ENCODE measurements at regions not wholly inside any gene's neighbourhood (a gene's known extent, or its start where the extent isn't known, plus 50 kb on each side); places are given as distances from the start of the nearest gene placed in this dataset.

DNA sequence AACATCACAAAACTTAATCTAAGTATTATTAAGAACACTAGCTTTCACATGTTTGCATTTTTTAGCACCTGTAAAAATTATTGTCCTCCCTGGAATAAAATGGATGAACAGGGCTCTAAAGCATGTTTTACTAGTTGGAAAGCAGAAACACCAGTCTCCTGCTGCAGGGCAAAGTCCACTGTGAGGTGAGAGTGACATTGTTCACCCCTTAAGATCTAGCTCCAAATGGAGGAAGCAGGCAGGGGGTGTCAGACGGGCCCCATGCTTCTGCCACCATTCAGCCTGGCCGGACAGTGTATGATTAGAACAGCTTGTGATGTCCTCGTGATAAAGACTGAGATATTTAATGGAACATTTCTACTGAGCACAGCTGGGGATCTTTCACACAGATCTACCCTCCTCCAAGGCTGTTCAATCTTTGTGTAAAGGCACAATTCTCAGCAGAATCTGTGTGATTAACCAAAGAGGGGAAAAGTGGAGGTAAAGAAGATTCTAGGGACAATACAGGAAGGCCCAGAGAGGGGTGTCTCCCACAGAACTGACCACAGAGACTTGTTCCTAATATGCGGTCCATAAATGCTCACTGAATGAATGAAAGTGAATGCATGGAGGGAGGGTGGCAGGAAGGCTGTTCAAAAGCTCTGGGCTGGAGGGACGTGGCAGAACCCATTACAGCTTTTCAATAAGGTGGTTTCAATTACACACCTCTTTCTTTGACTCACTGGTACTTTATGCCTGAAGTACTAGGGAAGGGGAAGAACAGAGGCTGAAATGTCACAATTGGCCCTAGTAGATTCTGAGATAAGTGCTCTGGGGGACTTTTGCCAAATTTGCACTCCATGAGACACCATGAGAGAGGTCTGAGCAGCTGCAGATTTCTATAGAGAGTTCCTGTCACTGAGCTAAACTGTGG is 239.1 kb upstream of the ARHGAP20 start:
- Histone ChIP-seq H3K36me3 (replicated peaks; ENCODE audit: control insufficient read depth, insufficient read depth, low read length) (no peaks in the 10 kb centered on the region), H3K4me3 (ENCODE audit: insufficient read depth, low read depth, low read length) (no peak overlapping the region), H3K27me3 (ENCODE audit: control insufficient read depth, insufficient read depth, low read length) (no peaks in the 10 kb centered on the region)
- DNase-seq: no peak

DNA sequence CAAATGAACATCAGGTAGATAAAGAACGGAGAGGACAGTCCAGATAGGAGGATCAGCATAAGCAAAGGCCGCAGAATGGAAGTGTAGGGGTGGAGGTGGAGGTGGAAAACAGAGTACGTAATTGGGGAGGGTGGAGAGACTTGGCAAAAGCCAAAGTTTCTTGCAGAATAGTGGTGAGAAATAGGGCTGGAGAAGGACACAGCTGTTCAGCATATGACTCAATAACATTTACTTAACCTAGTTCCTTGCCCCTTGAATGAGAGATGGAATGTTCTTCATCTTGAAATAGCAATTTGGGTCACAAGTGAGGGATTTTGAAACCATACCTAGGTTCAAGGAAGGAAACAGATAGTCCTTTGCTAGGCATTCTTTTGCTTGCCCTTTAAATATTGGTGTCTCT is 235.9 kb upstream of the ARHGAP20 start:
- Histone ChIP-seq H3K4me3 (ENCODE audit: insufficient read depth, low read depth, low read length) (no peak overlapping the region), H3K36me3 (replicated peaks; ENCODE audit: control insufficient read depth, insufficient read depth, low read length) (no peaks in the 10 kb centered on the region), H3K27me3 (ENCODE audit: control insufficient read depth, insufficient read depth, low read length) (no peaks in the 10 kb centered on the region)
- DNase-seq: no peak

DNA sequence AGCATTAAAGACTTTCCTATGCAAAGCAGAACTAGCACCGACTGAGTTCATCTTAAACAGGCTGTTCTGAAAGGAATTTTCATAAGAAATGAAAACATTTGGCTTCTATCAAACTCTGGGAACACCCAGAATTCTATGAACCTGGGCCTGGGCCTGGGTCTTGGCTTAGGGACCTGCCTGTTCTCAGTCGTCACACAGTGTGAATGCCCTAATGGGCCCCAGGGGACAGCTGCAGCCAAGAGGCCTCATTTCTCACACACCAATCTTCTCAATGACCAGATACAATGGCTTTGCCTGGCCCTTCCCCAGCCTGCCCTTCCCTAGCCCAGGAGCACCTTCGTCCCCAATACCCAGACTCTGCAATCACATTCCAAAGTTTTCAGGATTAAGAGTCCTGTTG is 234.9 kb upstream of the ARHGAP20 start:
- no peak overlapping the region for H3K4me3 ChIP-seq (ENCODE audit: insufficient read depth, low read depth, low read length)
- DNase-seq: no peak
- H3K36me3 ChIP-seq (replicated peaks; ENCODE audit: control insufficient read depth, insufficient read depth, low read length): no peaks in the 10 kb centered on the region
- H3K27me3 ChIP-seq (ENCODE audit: control insufficient read depth, insufficient read depth, low read length): no peaks in the 10 kb centered on the region

DNA sequence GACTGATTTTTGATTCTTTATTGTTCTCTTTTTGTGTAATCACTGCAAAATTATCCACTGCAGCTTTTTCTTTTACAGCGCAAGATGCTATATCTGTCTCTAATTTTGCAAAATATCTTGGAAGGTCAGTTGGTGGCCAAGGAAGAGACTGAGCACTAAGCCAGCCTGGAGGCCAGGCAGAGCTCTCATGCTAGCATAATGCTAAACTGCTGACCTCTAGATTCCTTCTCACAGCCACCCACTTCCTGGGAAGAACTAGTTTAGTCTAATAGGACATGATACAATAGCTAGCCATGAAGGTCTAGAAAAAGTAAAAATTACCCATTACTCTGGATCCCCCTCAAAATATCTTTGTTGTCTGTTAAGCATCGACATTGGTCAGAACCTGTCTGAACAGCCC is 227.2 kb upstream of the ARHGAP20 start:
- no peaks in the 10 kb centered on the region for H3K36me3 ChIP-seq (replicated peaks; ENCODE audit: control insufficient read depth, insufficient read depth, low read length)
- H3K4me3 ChIP-seq (ENCODE audit: insufficient read depth, low read depth, low read length): no peak overlapping the region
- no peaks in the 10 kb centered on the region for H3K27me3 ChIP-seq (ENCODE audit: control insufficient read depth, insufficient read depth, low read length)
- DNase-seq: no peak

DNA sequence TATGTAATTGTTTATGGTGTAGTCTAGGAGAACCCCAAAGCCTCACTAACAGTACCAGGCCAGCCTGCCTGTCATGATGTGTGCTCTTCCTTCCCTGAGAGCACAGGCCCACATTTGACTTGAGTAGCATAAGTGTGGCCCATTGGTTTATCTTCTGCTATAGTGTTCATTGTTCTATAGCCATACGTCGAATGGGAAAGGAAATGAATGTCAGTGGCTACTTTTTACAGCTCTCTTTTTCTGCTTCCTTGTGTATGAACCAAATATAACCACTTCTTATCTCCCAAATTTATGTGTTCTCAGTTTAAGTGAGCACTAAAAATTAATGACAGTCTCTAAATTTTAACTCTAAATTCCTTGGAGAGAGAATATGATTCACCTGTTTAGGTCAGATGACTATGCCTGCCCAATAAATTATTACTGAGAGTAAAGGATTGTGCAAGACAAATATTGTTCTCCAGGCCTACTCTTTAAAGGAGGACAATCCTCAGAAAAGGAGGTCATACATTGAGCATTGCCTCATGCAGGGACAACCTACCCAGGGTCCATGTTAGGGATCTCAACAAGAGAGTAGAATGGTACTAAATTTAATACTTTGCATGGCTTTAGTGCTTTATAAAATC is 222.9 kb upstream of the ARHGAP20 start:
- no peak for DNase-seq
- Histone ChIP-seq H3K36me3 (replicated peaks; ENCODE audit: control insufficient read depth, insufficient read depth, low read length) (no peaks in the 10 kb centered on the region), H3K4me3 (ENCODE audit: insufficient read depth, low read depth, low read length) (no peak overlapping the region), H3K27me3 (ENCODE audit: control insufficient read depth, insufficient read depth, low read length) (no peaks in the 10 kb centered on the region)

DNA sequence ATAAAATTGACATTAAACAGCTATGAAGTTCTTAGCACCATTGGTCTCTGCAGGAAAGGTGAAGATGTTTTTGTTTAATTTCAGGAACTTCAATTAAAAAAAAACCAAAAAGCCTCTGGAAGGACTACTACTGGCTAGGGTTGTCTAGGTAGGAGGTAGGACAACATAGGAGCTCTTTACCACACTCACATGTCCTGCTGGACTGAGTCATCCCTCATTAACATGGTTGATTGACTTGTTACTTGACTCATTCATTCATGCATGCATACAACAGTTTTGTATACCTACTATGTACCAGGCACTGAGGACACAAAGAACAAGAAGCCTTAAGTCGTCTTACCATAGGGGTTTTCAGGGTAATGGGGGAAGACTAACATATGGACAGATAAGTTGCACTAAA is 216.9 kb upstream of the ARHGAP20 start:
- no peak for DNase-seq
- no peaks in the 10 kb centered on the region for H3K27me3 ChIP-seq (ENCODE audit: control insufficient read depth, insufficient read depth, low read length)
- H3K4me3 ChIP-seq (ENCODE audit: insufficient read depth, low read depth, low read length): no peak overlapping the region
- no peaks in the 10 kb centered on the region for H3K36me3 ChIP-seq (replicated peaks; ENCODE audit: control insufficient read depth, insufficient read depth, low read length)

DNA sequence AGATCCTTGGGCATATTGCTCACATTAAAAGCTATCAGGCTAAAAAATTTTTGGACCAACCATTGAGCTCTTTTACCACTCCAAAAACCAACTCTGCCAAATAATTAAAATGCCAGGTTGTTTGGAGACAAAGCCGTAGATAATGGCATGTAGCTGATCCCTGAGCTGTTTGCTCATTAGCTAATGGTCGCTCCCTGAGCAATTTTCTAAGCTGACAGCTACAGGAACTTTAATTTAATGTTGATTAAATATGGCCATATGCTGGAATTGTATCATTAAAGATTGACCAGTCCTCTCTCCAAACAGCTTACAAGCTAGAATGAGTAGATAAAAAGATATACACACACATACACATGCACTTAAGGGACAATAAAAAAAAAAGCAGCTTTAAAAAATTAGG is 216.2 kb upstream of the ARHGAP20 start:
- Histone ChIP-seq H3K4me3 (ENCODE audit: insufficient read depth, low read depth, low read length) (no peak overlapping the region), H3K27me3 (ENCODE audit: control insufficient read depth, insufficient read depth, low read length) (no peaks in the 10 kb centered on the region), H3K36me3 (replicated peaks; ENCODE audit: control insufficient read depth, insufficient read depth, low read length) (no peaks in the 10 kb centered on the region)
- no peak for DNase-seq

DNA sequence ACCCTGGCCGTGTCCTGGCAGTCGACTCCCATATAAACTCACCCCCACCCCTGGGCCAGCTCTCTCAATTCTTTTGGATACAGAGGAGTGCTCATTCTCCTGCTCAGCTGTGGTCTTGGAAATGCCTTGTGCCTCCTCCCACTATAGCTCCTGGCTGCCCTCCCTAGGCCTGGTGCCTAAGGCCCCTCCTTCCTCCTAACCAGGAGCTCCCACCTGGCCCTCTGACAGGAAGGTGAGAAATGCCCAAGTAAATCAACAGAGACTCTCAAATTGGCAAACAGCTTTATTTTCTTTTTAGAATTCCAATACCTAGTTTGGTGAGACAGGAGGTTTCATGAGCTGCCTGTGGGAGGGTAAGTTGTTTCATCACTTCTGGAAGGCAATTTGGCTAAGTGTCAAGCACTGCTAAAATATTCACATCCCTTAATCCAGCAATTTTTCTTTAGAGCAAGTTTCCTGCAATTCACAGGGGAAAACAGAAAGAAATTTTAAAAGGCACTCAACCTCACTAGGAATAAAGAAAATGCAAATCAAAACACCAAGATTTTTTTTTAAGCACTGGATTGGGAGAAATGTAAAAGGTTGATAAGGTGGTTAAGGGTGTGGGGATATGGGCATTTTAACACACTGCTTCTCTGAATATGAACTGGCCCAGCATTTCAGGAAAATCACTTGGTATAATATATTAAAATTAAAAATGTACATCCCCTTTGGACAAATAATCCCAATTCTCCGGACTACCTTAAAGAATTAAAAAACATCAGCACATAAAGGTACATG is 209.7 kb upstream of the ARHGAP20 start:
- Histone ChIP-seq H3K36me3 (replicated peaks; ENCODE audit: control insufficient read depth, insufficient read depth, low read length) (no peaks in the 10 kb centered on the region), H3K27me3 (ENCODE audit: control insufficient read depth, insufficient read depth, low read length) (no peaks in the 10 kb centered on the region), H3K4me3 (ENCODE audit: insufficient read depth, low read depth, low read length) (no peak overlapping the region)
- peak; percentile 42 for DNase-seq

DNA sequence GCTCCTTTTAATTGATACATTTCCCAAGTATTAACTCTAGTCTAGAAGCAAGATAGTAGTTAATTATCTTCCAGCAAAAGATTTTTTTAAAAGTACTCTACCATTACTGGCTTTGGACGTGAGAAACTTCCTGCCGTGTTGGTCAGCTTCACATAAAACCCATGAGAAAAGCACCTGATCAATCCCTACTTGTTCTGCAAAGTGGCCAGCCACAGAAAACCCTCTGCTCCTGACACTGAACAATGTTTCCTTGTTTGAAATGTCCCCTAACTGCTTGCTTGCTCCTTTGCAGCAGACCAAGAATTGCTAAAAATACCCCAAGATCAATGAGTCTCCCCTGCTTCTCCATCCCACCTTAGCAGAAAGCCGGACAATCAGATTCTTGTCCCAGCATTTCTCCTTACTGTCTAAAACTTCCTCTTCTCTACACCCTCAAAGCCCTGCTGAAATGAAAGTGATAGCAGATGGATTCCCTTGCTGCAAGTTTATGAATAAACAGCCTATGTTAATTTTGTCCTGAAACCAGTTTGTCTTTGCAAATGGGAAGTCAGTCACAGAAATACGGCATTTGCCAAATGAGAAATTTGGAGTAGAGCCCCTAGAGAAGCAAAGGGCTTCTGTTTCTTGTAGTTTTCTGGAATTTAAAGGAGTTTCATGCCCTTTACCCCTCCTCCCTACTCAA is 207.1 kb upstream of the ARHGAP20 start:
- no peak overlapping the region for H3K4me3 ChIP-seq (ENCODE audit: insufficient read depth, low read depth, low read length)
- H3K27me3 ChIP-seq (ENCODE audit: control insufficient read depth, insufficient read depth, low read length): no peaks in the 10 kb centered on the region
- no peaks in the 10 kb centered on the region for H3K36me3 ChIP-seq (replicated peaks; ENCODE audit: control insufficient read depth, insufficient read depth, low read length)
- DNase-seq: no peak

DNA sequence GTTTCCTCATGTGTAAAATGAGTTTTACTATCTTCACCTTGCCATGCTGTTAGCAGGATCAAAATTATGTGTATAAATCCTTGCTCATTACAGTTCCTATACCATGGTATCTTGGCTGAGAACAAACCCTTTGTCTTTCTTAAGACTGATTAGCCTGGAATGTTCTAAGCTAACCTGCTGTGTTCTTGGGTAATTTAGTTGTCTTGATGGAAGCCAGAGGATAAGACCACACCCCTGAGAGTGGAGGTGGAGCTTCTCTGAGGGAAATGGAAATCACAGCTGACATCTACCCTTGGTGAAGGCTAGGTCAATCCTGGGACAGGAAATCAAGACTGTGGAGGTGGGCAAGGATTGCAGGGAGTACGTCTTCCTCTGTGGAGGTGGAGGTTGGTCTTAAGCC is 206.1 kb upstream of the ARHGAP20 start:
- Histone ChIP-seq H3K27me3 (ENCODE audit: control insufficient read depth, insufficient read depth, low read length) (no peaks in the 10 kb centered on the region), H3K4me3 (ENCODE audit: insufficient read depth, low read depth, low read length) (no peak overlapping the region), H3K36me3 (replicated peaks; ENCODE audit: control insufficient read depth, insufficient read depth, low read length) (no peaks in the 10 kb centered on the region)
- no peak for DNase-seq

DNA sequence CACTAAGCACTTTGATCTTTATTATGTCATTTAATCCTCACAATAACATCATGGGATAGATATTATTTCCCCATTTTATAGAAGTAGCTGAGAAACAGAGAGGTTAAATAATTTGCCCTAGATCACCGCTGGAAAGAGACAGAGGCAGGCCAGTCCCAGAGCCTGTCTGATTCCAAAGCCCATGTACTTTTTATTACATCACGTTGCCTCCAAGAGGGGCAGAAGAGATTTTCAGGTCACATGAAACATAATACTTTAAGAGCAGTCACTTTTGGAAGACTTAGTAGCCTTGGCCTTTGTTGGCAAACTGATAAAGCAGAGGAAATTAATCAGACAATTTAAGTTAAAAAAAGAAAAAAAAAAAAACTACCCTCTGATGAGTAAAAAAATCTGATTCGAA is 200.2 kb upstream of the ARHGAP20 start:
- Histone ChIP-seq H3K27me3 (ENCODE audit: control insufficient read depth, insufficient read depth, low read length) (no peaks in the 10 kb centered on the region), H3K36me3 (replicated peaks; ENCODE audit: control insufficient read depth, insufficient read depth, low read length) (no peaks in the 10 kb centered on the region), H3K4me3 (ENCODE audit: insufficient read depth, low read depth, low read length) (no peak overlapping the region)
- no peak for DNase-seq

DNA sequence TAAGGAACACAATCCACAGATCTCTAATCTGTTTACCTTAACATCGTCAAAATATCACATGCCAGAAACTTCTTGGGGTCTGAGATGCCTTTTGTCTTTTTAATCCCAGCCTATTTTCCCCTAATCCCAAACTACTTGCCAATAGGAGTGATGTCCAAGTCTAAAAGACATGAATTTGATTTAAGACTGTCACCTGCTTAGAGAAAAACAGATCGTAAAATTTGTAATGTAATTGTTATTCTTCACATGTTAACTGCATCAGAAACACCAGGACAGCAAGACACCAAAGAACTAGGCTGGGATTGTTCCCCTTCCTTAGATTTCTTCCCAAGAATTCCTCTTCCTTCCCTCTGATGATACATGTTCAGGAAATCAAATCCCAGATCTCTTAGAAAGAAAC is 198.1 kb upstream of the ARHGAP20 start:
- Histone ChIP-seq H3K27me3 (ENCODE audit: control insufficient read depth, insufficient read depth, low read length) (no peaks in the 10 kb centered on the region), H3K36me3 (replicated peaks; ENCODE audit: control insufficient read depth, insufficient read depth, low read length) (no peaks in the 10 kb centered on the region), H3K4me3 (ENCODE audit: insufficient read depth, low read depth, low read length) (no peak overlapping the region)
- DNase-seq: no peak

DNA sequence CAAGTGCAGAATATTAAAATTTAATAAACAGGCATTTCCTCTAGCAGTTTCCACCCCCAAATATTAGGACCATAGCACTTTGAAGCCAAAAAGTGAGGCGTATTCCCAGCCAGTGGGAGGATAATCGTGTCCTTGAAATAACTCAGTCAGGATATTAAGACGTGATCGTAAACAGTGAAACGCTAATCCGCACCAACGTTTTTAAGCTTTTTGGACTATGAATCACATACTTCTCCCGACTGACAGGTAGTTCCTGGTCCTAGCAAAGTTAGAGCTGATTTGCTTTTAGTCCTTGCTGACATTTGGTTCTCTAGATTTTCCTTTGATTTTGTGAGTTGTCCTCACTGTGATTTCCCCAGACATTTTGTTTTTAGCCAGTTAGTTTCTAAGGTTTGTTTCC is 197.1 kb upstream of the ARHGAP20 start:
- Histone ChIP-seq H3K4me3 (ENCODE audit: insufficient read depth, low read depth, low read length) (no peak overlapping the region), H3K27me3 (ENCODE audit: control insufficient read depth, insufficient read depth, low read length) (no peaks in the 10 kb centered on the region), H3K36me3 (replicated peaks; ENCODE audit: control insufficient read depth, insufficient read depth, low read length) (no peaks in the 10 kb centered on the region)
- no peak for DNase-seq

DNA sequence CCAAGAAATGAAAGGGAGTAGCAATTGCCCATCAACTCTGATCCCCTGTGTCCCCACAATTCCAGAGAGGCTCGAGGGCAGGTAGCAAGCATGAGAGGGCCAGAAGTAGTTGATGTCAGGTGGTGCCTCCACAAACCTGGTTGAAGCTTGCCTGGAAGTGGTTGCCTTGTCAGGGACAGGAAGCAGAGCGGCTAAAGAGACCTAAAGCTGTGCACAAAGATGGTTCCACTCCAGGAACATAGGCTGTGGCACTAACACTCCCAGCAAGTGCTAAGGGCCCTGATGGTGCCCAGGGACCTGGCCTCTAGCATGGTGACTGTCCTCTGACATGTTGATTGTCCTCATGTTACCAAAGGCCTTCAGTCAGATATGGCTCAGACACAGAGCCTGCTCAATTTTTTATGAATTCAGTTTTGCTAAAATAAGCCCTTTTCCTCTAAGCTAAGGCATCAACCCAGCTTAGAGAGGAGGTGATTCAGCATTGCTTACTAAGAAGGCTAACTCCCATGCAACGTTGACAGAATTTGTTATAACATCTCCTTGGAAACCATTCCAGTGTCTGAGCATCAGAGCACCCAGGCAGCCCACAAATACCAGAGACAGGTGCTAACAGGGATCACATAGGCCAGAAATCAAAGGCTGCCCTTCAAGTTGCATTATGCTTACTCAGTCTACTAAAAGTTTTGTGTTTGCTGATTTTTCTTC is 196.3 kb upstream of the ARHGAP20 start:
- H3K4me3 ChIP-seq (ENCODE audit: insufficient read depth, low read depth, low read length): no peak overlapping the region
- H3K27me3 ChIP-seq (ENCODE audit: control insufficient read depth, insufficient read depth, low read length): no peaks in the 10 kb centered on the region
- no peaks in the 10 kb centered on the region for H3K36me3 ChIP-seq (replicated peaks; ENCODE audit: control insufficient read depth, insufficient read depth, low read length)
- DNase-seq: no peak

All from H7 (cell line).